ENCODE measurements at regions not wholly inside any gene's neighbourhood (a gene's known extent, or its start where the extent isn't known, plus 50 kb on each side); places are given as distances from the start of the nearest gene placed in this dataset.

DNA sequence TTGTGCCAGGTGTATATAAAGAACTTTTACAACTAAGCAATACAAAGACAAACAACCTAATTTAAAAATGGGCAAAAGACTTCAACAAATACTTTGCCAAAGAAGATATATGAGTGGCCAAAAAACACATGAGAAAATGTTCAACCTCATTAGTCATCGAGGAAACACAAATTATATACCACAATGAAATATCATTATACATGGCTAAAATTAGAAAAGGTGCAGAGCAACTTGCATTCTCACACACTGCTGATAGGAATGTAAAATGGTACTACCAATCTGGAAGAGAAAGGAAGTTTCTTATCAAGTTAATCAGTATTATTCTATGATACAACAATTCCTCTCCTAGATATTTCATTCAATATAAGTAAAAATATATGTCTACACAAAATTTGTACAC is 131.6 kb upstream of the FRMD6 start:
- DNase-seq = no peak

GRCh38 chr14:51521764-51522163 is 129.9 kb upstream of the FRMD6 start:
- DNase-seq = no peak

DNA sequence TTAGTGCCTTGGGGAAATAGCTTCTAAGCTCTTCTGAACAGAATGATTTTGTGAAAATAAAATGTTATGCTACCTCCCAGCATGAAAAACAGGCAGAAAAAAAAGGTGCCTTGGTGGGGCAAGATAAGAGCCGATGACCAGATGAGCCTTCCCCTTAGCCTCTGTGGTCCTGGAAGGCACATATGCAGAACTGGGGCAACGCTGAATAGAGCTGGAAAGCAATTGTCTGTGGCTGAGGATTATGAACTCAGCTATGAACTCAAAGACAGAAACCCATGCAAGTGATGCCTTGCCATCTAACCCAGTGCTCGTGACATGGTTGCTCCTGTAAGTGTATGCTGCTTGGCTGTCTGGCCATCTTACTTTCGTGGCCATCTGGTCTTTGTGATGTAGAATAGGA is 128.5 kb upstream of the FRMD6 start:
- DNase-seq = no peak

GRCh38 chr14:51525739-51526138 is 126.0 kb upstream of the FRMD6 start:
- DNase-seq = no peak

GRCh38 chr14:51527073-51527472 is 124.6 kb upstream of the FRMD6 start:
- DNase-seq = no peak

DNA sequence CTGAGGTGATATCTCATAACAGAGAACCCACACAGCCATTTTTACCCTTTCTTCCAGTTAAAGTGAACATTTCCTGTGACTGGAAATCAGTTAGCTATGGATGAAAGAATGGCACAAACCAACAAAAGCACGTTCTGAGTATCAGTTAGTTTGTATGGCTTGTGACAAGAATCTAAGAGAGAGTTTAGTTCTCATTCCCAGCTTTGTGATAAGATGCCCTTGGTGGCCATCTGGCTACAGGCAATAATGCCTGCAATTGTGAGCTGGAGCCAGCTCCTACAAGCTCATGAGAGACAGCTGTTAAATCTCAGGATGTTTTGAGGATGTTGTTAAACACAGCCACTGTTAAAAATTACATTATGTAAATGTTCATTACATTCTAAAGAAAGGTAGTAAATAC is 122.0 kb upstream of the FRMD6 start:
- no peak for DNase-seq

DNA sequence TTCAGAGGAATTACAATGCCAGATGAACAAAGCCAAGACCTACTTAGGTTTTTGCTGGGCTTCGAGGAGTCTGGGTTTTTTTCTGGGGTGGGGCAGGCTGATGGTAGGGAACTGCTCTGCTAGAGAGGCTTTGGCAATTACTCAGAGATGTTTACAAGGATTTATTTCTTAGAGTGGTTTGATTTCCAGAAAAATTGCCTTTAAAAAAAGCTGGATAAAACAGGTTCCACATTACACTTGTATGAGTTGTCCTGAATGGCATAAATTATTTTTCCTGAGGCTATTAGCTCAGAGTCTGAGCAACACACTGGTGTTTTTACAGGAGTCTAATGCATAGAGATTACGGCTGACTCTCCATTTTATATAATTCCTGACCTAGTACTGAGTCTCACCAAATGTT is 118.5 kb upstream of the FRMD6 start:
- no peak for DNase-seq

DNA sequence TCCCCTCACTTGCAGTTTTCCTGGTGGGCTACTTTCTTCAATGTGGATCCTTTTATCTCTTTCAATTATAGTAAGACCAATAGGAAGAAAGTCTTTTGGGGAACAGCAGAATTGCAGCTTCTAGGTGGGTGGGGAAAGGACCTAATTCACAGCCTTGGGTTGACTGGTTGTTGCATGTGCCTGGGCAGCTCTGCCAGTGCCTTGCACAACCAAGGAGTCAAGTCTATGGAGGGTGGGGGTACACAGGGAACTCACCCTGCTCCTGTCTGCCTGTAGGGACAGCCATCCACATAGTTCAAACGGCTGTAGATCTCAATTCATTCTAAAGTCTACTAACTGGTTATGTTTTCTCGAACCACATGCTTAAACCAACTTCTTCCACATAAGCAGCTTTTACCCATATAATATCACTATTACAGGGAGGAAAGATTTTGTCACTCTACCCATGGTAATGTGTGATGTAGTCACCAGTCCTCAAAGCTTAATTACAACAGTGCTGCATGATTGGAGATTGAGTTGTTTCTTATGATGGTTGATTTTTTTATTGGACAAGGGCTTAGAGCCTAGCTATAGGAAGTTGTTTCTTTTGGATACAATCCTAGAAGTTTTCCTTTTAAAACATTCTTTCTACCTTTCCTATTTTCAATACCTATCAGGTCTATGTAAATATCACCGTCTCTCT is 117.7 kb upstream of the FRMD6 start:
- DNase-seq = no peak

GRCh38 chr14:51534610-51535011 is 117.1 kb upstream of the FRMD6 start:
- no peak for DNase-seq

DNA sequence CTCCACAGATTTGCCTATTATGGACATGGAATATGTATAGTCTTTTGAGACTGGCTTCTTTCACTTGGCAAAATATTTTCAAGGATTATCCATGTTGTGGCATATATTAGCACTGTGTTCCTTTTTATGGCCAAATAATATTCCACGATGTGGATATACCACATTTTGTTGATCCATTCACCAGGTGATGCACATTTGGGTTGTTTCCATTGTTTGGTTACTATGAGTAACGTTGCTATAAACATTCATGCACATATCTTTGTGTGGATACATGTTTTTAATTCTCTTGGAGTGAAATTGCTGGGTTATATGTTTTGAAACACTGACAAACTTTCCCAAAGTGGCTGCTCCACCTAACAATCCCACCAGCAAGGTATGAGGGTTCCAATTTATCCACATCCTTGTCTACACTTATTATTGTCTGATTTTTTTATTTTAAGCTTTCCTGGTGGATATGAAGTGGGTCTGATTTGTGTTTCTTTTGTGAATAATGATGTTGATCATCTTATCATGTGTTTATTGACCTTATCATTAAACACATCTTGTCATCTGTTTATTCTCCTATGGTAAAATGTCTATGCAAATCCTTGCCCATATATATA is 116.2 kb upstream of the FRMD6 start:
- DNase-seq = no peak

- DNase-seq = no peak
Measured at GRCh38 chr14:51538973-51539372, 112.7 kb upstream of the FRMD6 start.

- no peak for DNase-seq
Measured at GRCh38 chr14:51539571-51540037, 112.1 kb upstream of the FRMD6 start.

DNA sequence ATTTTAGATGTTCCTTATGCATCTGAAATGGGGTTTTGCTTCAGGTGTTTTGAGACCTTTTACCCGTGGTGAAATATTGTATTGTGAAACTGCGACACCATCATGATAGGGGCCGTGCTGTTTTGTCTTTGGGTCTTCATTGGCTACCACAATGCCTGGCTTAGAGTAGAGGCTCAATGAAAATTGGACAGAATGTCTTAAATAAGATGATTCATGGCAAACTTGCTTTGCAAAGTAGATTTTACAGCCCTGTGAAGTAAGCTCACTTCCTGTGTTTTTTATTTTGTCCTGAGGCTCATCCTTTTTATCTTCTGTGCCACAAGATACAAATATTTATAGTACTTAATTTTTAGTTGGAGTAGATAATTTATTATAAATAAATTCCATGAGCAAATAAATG is 111.3 kb upstream of the FRMD6 start:
- DNase-seq = no peak

- no peak for DNase-seq
Measured at GRCh38 chr14:51544471-51544870, 107.2 kb upstream of the FRMD6 start.

GRCh38 chr14:51544901-51545300 is 106.8 kb upstream of the FRMD6 start:
- no peak for DNase-seq

DNA sequence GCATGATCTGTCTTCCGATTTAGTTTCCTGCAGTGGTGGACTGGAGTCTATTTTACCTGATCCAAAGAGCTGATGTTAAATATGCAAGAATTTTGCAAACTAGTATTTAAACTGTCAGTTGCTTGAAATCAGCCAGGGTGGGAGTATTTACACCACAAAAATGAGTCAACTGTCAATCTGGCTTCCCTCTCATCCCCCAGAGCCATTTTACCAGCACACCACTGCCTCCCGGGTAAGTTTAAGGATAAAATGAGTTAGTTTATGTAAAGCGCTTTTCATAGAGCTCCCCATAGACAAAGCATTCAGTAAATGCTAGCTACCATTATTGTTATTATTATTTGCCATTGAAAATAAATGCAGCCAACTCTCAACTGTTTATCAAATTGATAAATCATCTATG is 106.3 kb upstream of the FRMD6 start:
- DNase-seq = no peak

GRCh38 chr14:51546099-51546498 is 105.6 kb upstream of the FRMD6 start:
- no peak for DNase-seq

DNA sequence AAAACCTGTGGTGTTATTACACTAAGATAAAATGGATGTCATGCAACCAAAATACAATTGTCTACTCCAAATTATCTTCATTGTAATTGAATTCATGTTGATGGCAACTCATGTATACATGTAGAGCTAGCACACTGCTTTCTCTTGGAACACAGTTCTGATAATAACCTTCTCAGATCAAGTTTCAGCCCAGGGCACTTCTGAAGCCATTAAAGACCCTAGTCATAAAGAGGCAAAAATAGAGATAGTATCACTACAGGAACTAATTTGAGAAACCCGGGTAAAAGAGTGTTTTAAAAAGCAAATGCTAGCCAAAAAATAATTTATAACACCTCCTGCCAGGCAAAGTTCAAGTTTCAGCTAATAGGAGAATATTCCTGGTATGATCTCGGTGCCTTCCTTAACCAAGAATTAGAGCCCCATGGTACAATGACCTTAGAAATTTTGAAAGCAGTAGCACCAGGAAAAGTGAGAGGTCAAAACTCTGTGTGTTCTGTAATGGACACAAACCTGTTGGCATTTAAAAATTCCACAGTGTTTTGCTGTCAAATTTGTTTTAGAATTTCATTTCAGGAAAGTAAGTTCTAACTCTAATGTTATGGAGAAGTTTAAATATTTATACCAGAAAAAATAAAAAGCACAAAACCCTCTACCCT is 105.0 kb upstream of the FRMD6 start:
- no peak for DNase-seq

GRCh38 chr14:51547260-51547659 is 104.5 kb upstream of the FRMD6 start:
- DNase-seq = no peak

GRCh38 chr14:51547701-51548100 is 104.0 kb upstream of the FRMD6 start:
- DNase-seq = no peak

DNA sequence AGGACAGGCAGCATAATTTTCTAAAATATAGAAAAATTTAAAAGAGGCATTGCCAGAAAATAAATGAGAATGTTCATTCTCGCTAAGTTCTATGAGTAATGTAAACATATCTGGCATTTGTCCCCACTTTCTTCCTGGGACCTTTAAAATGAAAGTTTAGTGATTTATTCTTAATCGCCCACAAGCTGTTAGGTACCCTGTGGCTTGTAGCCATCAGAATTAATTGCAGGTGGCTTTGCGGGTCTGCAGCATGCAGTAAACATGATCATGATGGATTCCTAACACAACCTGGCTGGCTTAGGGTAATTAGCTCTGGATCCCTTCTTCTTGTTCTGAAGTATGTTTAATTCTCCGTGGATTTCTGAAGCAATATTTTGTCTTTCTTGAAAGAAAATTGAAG is 103.5 kb upstream of the FRMD6 start:
- DNase-seq = no peak

- no peak for DNase-seq
Measured at GRCh38 chr14:51550636-51551035, 101.1 kb upstream of the FRMD6 start.

DNA sequence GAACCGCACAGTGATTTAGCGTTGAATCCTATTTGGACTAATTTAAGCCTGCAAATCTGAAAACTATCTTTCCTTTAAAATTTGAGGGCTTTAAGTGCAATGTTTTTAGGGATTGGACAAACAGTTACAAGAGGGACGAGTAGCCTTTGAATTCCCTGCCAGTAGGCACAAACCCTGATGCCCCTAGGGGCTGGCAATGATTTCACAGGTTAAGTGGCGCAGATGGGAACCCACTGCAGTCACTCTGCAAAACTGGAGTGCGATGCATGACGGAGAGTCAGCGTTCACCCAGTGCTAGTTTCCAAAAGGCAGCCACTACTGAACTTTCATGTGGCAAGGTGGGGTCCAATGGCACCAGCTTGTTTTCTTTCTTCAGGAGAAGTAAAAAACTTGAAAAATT is 99.4 kb upstream of the FRMD6 start:
- DNase-seq = no peak

DNA sequence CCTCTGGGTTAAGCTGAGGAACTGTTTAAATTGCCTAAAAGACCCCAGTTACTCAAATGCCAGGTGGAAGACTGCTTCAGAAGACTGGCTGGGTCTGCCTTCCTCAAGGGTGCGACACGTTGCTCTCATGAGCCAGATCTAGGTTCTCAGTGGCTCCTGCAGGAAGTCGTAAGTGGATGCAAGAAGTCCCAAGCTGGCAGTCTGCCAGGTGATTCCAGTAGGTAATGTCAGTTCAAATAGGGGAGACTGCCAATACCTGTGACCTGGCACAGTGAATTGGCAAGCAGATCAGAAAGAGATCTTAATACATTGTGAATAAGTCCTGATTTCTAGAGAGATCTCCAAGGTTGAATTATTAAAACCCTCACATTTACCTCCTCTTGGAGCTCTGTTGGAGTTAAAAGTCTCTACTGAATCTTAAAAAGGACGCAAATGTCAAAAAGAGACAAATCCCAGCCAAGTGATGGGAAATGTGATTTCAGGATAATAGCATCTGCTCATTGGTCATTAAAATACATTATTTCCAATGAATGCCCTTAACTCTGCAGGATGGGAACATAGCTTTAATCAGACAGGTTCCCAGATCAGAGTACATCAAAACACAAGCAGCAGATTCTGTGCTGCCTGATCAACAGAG is 98.8 kb upstream of the FRMD6 start:
- DNase-seq = no peak

Measured in NCI-H1417 treated with DMSO at 0.1 percent for 48 hours (cell line).